ENCODE measurements at regions not wholly inside any gene's neighbourhood (a gene's known extent, or its start where the extent isn't known, plus 50 kb on each side); places are given as distances from the start of the nearest gene placed in this dataset.
"Not testable (repeated sequence)": the region's sequence is repeated elsewhere in the genome, so short reads cannot be mapped to it uniquely, and the experiment has no call there.

DNA sequence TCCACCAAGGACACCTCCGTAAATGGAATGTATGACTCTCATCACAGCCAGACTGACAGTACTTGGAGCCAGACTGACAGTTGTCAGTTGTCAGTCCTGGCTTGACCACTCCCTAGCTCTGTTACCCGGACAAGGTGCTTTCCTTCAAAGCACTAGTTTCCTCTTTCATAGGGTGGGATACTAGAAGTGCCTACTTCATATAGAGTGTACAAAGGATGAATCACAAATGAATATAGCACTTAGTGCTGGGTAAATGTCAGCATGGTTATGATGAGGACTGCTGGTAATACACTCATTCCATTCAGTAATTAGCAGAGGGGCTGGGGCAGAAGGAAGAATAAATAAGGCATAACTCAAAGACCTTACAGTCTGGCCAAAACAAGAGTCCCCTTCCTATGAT, 91.4 kb downstream of the ARL4C start:
- no peak for DNase-seq

DNA sequence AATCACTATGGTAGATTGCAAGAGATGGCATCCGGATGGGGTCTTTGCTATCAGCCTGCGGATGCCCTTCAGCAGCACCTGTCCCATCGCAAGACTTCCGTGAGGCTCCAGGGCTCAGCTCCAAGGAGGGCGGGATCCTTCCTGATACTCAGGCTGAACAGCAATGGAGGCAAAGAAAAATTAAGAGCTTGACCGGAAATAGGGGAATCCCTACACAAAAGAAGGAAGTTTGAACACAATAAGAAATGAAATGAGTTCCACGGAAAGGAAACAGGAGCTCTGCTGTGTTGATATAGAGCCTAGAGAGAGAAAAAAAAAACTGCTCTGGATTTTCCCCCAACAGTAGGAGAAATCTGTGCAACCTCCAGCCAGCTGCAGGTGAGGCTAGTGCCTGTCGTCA, 91.9 kb downstream of the ARL4C start:
- DNase-seq, result no peak

DNA sequence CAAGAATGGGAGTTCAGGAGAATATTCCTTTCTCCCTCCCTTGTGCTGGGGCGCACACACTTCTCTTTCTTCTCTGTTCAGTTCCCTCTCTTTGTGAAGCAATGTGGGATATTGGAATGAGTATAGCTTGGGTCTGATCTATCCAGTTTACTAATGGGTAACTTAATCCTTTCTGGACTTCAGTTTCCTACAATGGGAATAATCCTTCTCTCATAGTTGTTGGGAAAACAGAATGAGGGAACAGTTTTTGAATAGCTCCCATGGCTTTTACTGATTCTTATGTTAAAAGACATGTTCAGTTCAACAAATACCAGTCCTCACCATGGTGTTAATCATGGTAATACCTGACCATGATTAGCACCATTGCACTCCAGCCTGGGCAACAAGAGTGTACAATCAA, 93.1 kb downstream of the ARL4C start:
- no peak for DNase-seq

DNA sequence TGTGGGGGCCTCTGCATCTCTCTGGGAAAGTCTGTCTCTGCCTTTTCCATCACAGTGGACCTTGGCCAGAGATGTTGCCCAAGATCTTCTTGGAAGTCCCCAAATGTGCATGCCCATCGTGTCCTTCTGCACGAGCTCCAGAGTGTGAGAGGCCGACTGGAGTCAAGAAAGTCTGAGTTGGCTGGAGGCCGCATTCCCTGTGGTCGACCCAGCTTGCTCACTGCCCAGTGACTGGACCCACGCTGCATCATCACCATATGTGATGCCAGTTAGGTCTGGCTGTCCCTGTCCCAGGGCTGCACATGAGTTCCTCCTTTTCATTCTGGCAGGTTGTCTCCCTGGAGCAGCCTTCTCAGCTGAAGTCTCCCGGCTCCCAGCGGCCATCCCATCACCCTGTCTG, 93.8 kb downstream of the ARL4C start:
- DNase-seq, result no peak

DNA sequence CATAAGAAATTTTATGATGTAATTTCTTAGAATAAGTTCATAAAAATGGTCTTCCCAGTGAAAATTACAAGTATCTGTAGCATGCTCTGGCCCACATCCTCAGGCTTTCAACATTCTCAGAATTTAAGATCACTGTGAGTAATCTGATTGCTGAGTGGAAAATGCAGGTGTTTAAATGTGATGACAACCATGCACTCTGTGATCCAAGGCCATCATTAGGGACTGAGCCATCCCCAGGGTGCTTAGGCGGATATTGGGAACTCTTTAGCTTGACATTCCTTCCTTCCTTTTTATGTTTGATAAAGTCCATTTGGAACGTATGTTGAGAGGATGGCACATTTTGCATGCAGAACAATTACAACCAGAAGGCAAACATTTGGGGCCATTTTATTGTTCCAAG, 95.5 kb downstream of the ARL4C start:
- DNase-seq, result no peak

DNA sequence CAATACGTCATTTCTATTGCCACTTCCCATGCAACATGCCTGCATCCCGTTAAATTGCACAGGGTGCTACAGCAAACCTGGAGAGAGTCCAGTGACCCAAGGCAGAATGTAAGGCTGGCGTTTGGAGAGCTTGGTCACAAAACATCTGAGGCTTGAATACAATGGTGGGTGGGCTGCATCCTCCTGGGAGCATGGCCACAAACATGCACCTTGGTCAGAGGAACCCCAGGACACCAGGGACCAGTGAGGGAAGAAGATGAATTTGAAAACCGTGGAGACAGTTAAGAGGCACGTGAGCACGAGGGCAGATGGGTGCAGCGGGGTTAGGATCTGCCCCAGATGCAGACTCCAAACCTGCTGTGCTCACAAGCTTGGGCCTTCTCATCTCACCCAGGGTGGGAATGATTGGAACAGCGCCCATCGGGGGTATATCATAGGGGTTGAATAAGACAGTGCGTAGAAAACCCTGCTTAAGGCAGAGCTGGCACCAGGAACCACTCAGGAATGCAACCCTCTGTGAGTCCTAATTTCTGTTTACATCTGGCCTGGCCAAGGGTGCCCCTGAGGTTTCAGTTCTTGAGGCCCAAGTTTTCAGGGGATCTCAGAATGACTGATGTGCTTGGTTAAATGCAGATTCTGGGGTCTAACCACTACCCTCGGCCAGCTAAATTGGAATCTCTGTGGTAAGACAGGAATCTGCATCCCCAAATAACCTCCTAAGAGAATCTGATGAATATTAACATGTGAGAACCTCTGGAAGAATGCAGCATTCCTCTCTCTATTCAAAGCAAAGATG, 97.2 kb downstream of the ARL4C start:
- DNase-seq, result no peak

DNA sequence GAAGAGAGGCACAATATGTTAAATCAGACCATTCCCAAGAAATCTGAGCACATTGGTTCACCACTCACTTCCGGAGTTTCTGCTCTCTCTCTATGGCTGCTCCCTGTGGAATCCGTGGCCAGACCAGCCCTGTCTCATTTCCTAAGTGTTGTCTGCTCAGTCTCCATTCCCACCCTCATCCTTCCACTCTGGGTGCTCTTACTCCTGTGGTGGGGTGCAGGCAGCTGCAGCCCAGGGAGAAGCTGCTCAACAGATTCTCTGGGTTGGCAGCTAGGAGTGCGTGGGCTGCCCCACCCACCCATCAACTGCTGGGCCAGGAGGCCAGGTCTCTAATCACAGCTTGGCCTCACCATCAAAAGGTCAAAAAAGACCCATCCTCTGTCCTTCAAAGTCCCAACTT, 98.3 kb downstream of the ARL4C start:
- DNase-seq, result no peak

DNA sequence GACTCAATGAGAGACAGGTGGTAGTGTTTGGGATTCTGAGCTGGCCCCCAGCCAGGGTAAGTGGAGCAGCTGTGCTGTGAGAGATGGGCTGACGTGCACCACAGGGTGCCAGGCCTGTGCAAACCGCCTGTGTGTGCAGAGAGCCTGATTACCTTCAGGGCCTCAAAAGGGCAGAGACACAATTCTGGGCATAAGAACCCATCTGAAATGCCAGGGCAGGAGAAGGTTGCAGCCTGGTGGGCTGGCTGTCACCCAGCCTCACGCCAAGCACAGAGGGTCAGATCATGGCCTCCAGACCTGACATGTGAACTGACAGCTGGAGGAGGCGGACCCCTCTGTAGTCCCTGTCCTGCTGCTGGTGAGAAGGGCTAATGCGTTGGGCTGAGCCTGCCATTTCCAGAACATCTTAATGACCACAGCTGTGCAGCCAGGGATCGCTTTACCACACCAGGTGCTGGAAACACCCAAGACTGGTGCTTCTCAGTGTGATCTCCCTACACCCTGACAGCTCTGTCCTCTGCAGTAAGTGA, 100.9 kb downstream of the ARL4C start:
- peak in 1 of 2 experiments; percentile 23 for DNase-seq

DNA sequence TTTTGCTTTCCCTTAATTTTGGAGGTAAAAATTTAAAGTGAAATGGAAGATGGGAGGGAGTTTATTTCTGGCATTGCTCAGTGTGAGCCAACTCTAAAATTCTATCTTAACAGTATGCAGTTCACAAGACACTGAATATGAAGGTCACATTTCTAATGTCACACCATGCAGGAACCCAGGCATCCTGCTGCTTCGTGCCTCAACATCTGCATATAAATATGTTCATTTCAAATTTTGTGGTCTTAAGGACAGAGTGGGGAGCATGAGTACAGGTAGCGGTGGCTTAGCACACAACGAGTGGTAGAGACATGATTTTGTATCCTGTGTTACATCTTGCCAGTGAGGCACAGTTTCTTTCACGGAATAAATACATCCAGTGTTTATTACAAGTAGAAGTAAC, 102.4 kb downstream of the ARL4C start:
- no peak for DNase-seq

DNA sequence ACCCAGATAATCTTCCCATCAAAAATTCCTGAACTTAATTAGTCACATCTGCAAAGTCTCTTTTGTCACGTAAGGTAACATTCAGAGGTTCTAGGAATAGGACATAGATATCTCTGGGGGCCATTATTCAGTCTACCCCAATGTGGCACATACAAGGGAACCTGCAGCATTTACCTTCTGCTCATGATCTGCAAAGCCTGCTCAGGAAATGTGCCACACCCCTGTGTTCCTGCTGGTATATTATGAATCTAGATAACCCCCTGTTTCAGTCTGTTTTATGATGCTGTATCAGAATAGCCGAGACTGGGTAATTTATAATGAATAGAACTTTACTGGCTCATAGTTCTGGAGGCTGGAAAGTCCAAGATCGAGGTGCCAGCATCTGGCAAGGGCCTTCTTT, 103.5 kb downstream of the ARL4C start:
- no peak for DNase-seq

DNA sequence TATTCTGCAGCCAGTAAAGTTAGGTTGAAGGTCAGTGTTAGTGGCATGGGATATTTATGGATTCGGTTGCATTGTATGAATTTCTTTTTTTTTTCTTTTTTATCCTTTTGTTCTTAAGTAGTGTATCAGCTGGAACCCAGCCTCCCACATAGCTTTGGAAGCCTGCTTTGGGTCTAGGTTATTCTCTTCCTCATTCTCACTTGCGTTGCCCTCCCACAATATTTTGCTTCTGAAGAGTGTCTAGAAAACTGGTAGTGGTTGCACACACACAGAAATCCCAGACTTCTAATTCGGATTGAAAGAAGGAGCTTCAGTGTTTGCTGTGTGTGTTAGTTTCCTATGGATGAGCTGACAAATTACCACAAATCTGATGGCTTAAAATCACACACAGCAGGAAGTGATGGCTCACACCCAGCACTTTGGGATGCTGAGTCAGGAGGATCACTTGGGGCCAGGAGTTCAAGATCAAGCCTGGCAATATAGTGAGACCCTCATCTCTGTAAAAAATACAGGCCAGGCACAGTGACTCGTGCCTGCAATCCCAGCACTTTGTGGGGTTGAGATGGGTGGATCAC, 104.8 kb downstream of the ARL4C start:
- no peak for DNase-seq

DNA sequence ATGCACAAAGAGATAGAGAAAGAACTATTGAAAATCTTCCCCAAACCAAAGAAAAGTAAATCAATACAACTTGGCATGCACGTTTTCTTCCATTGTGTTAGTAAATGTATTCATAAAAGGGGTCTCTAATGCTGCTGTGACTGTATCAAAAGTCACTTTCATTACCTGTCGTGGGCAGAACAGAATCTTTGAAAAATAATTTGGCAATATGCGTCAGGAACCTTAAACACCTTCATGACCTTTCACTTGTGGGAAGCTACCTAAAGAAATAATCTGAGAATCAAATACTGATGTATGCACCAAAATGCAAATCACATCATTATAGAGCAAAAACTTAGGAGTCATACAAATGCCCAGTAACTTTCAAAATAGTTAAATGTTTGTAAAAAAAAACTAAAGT, 105.3 kb downstream of the ARL4C start:
- no peak for DNase-seq

DNA sequence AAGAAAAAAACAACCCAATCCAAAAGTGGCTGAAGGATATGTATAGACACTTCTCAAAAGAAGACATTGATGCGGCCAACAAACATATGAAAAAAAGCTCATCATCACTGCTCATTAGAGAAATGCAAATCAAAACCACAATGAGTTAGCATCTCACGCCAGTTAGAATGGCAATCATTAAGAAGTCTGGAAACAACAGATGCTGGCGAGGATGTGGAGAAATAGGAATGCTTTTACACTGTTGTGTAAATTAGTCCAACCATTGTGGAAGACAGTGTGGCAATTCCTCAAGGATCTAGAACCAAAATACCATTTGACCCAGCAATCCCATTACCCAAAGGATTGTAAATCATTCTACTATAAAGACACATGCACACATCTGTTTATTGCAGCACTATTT, 107.2 kb downstream of the ARL4C start:
- DNase-seq, result not testable (repeated sequence)

DNA sequence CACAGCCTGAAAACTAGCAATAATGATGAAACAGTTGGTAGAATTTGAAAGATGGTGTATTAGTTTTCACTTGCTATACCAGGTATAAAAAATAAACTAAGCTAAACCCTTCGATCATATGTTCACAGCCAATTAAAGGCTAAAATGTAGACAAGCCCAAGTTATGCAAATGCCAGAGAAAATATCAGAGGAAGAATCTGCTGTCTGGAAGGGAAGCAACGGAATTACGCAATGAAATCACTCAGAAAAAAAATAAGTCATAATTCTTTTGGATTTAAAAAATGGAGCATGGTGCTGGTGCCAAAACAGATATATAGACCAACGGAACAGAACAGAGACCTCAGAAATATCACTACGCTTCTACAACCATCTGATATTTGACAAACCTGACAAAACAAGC, 108.3 kb downstream of the ARL4C start:
- no peak for DNase-seq

DNA sequence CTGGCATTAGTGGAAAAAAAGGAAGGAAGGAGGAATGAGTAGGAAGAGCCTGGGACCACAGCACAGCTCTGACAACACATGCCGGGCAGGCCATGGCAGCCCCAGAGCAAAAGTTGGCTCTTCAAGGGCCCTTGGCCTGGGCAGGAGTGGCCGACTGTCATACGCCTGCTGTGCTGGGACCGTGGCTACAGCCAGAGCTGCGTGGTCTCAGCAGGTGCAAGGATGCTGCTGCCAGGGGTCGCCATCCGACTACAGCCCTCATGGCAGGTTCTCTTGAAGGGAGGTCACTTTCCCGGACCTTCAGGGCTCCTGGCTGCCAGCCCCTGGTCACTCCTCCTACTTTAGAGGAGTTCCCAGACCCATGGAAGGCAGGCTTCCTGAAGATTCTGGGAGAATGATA, 109.9 kb downstream of the ARL4C start:
- DNase-seq, result no peak

DNA sequence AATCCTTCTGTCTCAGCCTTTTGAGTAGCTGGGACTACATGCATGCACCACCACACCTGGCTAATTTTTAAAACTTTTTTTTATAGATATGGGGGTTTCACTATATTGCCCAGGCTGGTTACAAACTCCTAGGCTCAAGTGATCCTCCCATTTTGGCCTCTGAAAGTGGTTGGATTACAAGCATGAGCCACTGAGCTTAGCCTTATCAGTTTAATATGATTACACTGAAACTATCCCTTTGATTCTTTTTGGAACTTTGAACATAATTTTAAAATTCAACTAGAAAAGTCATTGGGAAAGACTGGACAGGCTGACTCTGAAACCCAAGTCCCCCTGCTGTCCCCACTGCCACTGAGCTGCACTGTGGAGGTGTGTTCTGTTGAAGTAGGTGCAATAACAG, 114.8 kb downstream of the ARL4C start:
- DNase-seq, result no peak

DNA sequence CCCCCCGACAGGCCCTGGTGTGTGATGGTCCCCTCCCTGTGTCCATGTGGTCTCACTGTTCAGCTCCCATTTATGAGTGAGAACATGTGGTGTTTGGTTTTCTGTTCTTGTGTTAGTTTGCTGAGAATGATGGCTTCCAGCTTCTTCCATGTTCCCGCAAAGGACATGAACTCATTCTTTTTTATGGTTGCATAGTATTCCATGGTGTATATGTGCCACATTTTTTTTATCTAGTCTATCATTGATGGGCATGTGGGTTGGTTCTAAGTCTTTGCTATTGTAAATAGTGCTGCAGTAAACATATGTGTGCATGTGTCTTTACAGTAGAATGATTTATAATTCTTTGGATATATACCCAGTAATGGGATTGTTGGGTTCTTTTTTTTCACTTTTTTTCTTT, 117.9 kb downstream of the ARL4C start:
- not testable (repeated sequence) for DNase-seq

DNA sequence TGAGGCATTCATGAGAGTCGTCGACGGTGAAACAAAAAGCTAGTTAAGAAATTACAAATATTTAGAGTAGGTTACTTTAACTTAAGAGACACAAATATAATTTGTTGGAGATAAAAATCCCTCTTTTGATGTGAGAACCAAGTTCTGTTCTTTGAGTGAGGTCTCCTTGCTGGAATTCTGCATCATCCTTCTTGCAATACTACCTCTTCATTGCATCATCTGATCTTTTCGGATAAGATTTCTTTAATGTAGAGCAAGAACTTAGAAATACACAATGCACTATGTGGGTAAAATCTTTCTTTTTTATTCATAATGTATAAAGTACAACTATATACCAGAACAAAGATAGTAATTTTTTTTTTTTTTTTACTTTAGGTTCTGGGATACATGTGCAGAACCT, 118.4 kb downstream of the ARL4C start:
- DNase-seq, result no peak

DNA sequence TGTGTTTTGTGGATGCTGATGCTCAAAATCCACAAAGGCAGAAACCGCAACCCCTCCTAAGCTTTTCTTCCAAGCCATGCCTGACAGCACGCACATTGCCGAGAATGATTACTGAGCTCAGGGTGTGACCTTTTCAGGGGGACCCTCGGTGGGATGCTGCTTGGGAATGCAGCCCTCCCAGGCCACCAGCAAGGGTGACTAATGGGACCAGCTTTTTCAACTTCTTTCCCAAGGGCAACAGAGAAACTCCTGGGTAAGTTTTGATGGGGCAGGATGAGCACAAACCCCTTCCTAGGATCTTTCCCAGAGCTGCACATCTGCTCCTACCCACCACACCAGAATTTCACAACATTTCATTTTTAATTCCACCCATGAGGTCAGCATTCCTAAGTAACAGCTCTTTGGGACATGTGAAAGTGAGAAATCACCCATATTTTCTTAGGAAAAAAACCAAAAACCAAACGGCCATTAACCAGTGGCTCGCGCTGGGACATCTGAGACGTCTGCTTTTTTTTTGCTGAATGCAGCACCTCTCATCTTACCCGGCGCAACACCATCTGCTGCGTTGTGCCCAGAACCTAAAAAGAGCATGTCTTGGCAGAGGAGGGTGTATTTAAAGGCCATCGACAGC, 119.0 kb downstream of the ARL4C start:
- DNase-seq, result no peak

DNA sequence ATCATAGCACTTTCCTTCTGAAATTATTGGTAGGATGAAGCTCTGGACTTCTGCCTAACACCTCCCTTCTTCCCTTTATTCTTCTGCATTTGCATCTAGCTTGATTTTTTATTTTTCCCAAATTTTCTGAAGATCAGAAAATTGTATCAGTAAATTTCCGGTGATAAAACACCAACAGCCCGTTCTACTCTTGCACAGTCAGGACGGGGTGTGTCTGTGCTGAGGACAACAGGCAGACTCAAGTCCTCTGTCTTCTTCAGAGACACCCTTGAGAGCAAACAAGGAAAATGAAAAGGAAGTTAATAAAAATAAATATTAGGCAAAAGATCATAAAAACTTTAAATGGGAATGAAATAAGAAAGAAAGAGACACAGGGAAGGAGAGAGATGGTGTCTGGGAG, 120.7 kb downstream of the ARL4C start:
- DNase-seq, result no peak

DNA sequence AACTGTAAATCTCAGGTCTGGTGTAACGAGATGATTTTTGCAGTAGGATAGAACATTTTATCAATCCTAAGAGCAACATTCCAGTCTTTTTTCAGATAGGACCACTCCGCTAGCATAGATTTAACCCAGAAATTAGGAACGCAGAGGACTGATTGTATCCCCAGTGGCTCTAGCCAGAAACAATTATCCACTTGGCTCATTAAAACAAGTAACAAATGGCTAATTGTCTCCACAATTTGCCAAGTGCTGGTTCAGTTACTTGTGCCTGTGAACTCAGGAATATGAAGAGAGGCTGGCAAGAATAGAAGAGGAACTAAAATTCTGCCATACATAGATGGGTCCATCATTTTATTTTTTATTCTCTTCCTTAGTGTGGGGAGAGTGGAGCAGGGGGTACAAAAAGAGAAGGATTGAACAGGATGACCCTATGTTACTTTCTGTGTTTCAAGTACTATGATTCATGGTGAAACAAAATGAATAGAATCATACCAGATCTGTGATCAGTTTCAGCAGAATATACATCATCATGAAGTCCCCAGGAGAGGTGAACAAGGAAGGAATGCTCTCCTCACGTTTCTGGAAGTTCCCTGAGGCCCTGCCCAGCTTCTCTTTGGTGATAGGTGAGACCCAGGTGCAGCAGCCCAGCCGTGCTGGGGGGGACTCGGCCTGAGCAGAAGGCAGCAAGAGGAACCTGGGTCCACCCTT, 121.6 kb downstream of the ARL4C start:
- no peak for DNase-seq

DNA sequence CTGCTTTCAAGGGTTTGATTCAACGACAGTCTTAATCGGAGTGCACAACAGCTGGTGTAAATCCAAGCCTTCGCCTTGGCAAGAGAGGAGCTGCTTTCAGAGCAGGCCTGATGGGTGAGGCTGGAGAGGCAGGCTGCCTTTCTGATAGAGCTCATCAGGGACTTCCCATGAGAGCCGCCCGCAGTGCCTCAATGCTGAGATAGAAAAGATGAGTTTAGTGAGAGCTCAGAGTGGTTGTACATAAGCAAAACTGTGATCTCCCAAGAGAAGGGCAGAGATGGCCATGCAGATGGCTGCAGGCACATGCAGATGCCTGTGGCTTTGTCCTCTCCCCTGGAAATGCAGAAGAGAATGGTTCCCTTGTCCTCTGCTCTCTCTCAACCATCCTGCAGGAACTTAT, 122.1 kb downstream of the ARL4C start:
- DNase-seq, result no peak

DNA sequence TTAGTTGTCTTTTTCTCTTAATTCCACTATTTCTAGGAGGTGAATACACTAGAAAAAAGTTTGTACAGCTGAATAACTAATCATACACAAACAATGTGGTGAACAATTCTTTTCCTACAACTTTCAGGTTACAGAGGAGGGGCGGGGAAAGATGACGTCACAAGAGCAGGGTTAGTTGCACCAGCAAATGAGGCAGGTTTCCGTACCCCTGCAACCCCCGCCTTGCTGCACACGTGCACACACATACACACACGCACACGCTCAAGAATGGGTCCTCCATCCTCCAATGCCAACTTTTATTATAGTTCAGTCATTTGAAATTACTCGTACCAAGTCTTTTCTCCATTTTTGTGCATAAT, 122.8 kb downstream of the ARL4C start:
- no peak for DNase-seq

All from NCI-H1930 (cell line).